Cardiac muscle cell (in vitro differentiated cells and primary cell): ENCODE measurements at regions not wholly inside any gene's neighbourhood (a gene's known extent, or its start where the extent isn't known, plus 50 kb on each side); places are given as distances from the start of the nearest gene placed in this dataset.
A peak's percentile ranks its signal among the peaks of the same experiment; 100 is the strongest.

Experiments
- DNase-seq, 2 donors: peaks; one replicate each; pipeline versions ENCODE4 v3.0.0 to v3.0.0-alpha.2; 2010 to 2017; ENCODE audit warnings: low read depth in 1 of 2, low spot score in 1 of 2
- H3K27ac ChIP-seq: fragments of 200-600 bp; sonication (generic); 2 replicates; pipeline ENCODE4 v1.5.1; 2016
- H3K27me3 ChIP-seq: fragments of 200-600 bp; sonication (generic); 2 replicates; pipeline ENCODE4 v1.6.0; 2016; ENCODE audit warnings: control low read depth
- H3K36me3 ChIP-seq: fragments of 200-600 bp; sonication (generic); 2 replicates; pipeline ENCODE4 v1.5.1; 2016; ENCODE audit warnings: control low read depth
- H3K4me1 ChIP-seq: fragments of 200-600 bp; sonication (generic); 2 replicates; pipeline ENCODE4 v1.8.1; 2017; ENCODE audit warnings: low read depth, mild to moderate bottlenecking, mixed run types
- H3K4me3 ChIP-seq: fragments of 200-600 bp; sonication (generic); 2 replicates; pipeline ENCODE4 v1.5.1; 2016; ENCODE audit warnings: mild to moderate bottlenecking
- H3K9me3 ChIP-seq: fragments of 200-600 bp; sonication (generic); 2 replicates; pipeline ENCODE4 v1.5.1; 2017; ENCODE audit warnings: low read depth, mild to moderate bottlenecking, control low read depth
- CTCF ChIP-seq: IDR thresholded peaks from 2 replicates; pipeline ENCODE4 v1.5.1; 2012; ENCODE audit warnings: low read depth, mild to moderate bottlenecking, low read length

- H3K36me3 ChIP-seq, result no peaks in the 10 kb centered on the region
- H3K4me1 ChIP-seq, result peaks cover 15% of the 10 kb centered on the region
- no peak for TF ChIP-seq CTCF
- H3K27ac ChIP-seq, result peak overlapping the region; percentile 10
- H3K9me3 ChIP-seq, result no peaks in the 10 kb centered on the region
- DNase-seq, result peak; percentile 11 to 79
- no peak overlapping the region for H3K4me3 ChIP-seq
- H3K27me3 ChIP-seq, result no peaks in the 10 kb centered on the region
Measured at GRCh38 chr1:88060750-88061491, 623.2 kb upstream of the PKN2 start.

GRCh38 chr1:88061492-88062177, 622.4 kb upstream of the PKN2 start:
- no peak overlapping the region for H3K27ac ChIP-seq
- H3K4me1 ChIP-seq, result peaks cover 15% of the 10 kb centered on the region
- TF ChIP-seq CTCF, result peak; percentile 92
- no peaks in the 10 kb centered on the region for H3K27me3 ChIP-seq
- no peak overlapping the region for H3K4me3 ChIP-seq
- DNase-seq, result peak; percentile 80 to 83
- H3K36me3 ChIP-seq, result no peaks in the 10 kb centered on the region
- H3K9me3 ChIP-seq, result no peaks in the 10 kb centered on the region

- H3K9me3 ChIP-seq, result no peaks in the 10 kb centered on the region
- H3K4me3 ChIP-seq, result no peak overlapping the region
- H3K4me1 ChIP-seq, result peaks cover 15% of the 10 kb centered on the region
- no peak for DNase-seq
- H3K27me3 ChIP-seq, result no peaks in the 10 kb centered on the region
- no peak overlapping the region for H3K27ac ChIP-seq
- no peaks in the 10 kb centered on the region for H3K36me3 ChIP-seq
- TF ChIP-seq CTCF, result no peak
Measured at GRCh38 chr1:88062650-88063153, 621.4 kb upstream of the PKN2 start.

- Histone ChIP-seq H3K27me3 (no peaks in the 10 kb centered on the region), H3K27ac (no peak overlapping the region), H3K4me1 (peaks cover 15% of the 10 kb centered on the region), H3K4me3 (no peak overlapping the region), H3K9me3 (no peaks in the 10 kb centered on the region), H3K36me3 (no peaks in the 10 kb centered on the region)
- DNase-seq, result peak in 1 of 2 donors; percentile 11
- no peak for TF ChIP-seq CTCF
Measured at GRCh38 chr1:88063605-88064004, 620.5 kb upstream of the PKN2 start.

GRCh38 chr1:88068407-88068960, 615.6 kb upstream of the PKN2 start:
- Histone ChIP-seq H3K4me3 (no peak overlapping the region), H3K27me3 (no peaks in the 10 kb centered on the region)
- no peak for TF ChIP-seq CTCF

More at GRCh38 chr1:88068407-88068960, 615.6 kb upstream of the PKN2 start:
- no peak for DNase-seq
- Histone ChIP-seq H3K27ac (no peak overlapping the region), H3K4me1 (no peaks in the 10 kb centered on the region), H3K9me3 (no peaks in the 10 kb centered on the region), H3K36me3 (no peaks in the 10 kb centered on the region)
